ENCODE measurements at regions not wholly inside any gene's neighbourhood (a gene's known extent, or its start where the extent isn't known, plus 50 kb on each side); places are given as distances from the start of the nearest gene placed in this dataset.

GRCh38 chr3:146325170-146325569 is 74.3 kb upstream of the PLSCR4 start:
- no peaks in the 10 kb centered on the region for H3K27me3 ChIP-seq (ENCODE audit: insufficient read depth, low read depth, severe bottlenecking)
- H3K9me3 ChIP-seq (ENCODE audit: severe bottlenecking) = no peaks in the 10 kb centered on the region
- no peak for DNase-seq
- H3K36me3 ChIP-seq = no peaks in the 10 kb centered on the region
- H3K4me3 ChIP-seq (ENCODE audit: low read depth, low read length) = no peak overlapping the region
- no peak overlapping the region for H3K27ac ChIP-seq
- TF ChIP-seq CTCF (IDR thresholded peaks at IDR 0.05; ENCODE audit: low read depth, low read length) = no peak

- H3K9me3 ChIP-seq (ENCODE audit: severe bottlenecking) = no peaks in the 10 kb centered on the region
- TF ChIP-seq CTCF (IDR thresholded peaks at IDR 0.05; ENCODE audit: low read depth, low read length) = no peak
- H3K27ac ChIP-seq = no peak overlapping the region
- DNase-seq = no peak
- no peaks in the 10 kb centered on the region for H3K27me3 ChIP-seq (ENCODE audit: insufficient read depth, low read depth, severe bottlenecking)
- H3K36me3 ChIP-seq = no peaks in the 10 kb centered on the region
- no peak overlapping the region for H3K4me3 ChIP-seq (ENCODE audit: low read depth, low read length)
Measured at GRCh38 chr3:146322216-146322817, 71.4 kb upstream of the PLSCR4 start.

DNA sequence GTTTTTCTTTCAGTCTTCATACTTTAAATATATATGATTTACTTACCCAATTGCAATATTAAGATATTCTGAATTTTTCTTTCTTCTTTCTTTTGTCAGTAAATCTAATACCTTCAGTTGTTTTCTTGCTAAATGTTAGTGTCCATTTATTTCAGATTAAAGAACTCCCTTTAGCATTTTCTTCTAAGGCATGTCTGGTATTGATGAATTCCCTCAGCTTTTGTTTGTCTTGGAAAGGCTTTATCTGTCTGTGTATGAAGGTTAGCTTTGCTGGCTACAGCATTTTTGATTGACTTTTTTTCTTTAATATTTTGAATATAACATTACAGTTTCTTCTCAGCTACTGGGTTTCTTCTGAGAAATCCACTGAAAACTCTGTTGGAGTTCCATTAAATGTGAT is 64.0 kb upstream of the PLSCR4 start:
- Histone ChIP-seq H3K36me3 (no peaks in the 10 kb centered on the region), H3K9me3 (ENCODE audit: severe bottlenecking) (no peaks in the 10 kb centered on the region), H3K27ac (no peak overlapping the region), H3K4me3 (ENCODE audit: low read depth, low read length) (no peak overlapping the region), H3K27me3 (ENCODE audit: insufficient read depth, low read depth, severe bottlenecking) (no peaks in the 10 kb centered on the region)
- no peak for DNase-seq
- TF ChIP-seq CTCF (IDR thresholded peaks at IDR 0.05; ENCODE audit: low read depth, low read length) = no peak

DNA sequence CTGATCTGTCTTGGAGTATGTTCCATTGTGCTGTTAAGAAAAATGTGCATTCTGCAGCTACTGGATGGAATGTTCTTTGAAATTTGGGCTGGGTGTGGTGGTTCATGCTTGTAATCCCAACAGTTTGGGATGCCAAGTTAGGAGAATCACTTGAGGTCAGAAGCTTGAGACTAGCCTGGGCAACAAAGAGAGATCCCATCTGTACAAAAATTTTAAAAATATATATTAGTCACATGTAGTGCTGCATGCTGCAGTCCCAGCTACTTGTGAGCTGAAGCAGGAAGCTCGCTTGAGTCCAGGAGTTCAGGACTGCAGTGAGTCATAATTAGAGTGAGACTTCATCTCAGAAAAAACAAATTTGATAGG is 62.8 kb upstream of the PLSCR4 start:
- TF ChIP-seq CTCF (IDR thresholded peaks at IDR 0.05; ENCODE audit: low read depth, low read length) = no peak
- DNase-seq = no peak
- H3K27ac ChIP-seq = no peak overlapping the region
- no peak overlapping the region for H3K4me3 ChIP-seq (ENCODE audit: low read depth, low read length)
- no peaks in the 10 kb centered on the region for H3K27me3 ChIP-seq (ENCODE audit: insufficient read depth, low read depth, severe bottlenecking)
- H3K36me3 ChIP-seq = no peaks in the 10 kb centered on the region
- no peaks in the 10 kb centered on the region for H3K9me3 ChIP-seq (ENCODE audit: severe bottlenecking)

DNA sequence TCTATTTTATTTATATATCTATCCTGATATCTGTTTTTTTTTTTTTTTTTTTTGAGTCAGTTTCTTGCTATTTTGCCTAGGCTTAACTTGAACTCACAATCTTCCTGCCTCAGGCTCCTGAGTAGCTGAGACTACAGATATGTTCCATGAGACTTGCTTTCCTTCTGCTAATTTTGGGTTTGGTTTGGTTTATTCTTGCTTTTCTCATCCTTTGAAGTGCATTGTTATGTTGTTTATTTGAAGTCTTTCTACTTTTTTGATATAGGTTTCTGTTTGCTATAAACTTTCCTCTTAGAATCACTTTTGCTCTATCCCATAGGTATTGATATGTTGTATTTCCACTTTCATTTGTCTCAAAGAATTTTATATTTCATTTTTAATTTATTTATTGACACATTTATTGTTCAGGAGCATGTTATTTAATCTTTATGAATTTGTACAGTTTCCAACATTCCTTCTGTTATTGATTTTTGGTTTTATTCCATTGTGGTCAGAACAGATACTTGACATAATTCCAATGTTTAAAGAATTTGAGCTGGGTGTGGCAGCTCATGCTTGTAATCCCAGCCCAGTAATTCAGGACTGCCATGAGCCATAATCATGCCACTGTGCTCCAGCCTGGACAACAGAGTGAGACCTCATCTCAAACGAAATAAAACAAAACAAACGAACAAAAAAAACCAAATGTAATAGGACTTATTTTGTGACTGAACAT is 62.3 kb upstream of the PLSCR4 start:
- TF ChIP-seq CTCF (IDR thresholded peaks at IDR 0.05; ENCODE audit: low read depth, low read length) = no peak
- H3K27me3 ChIP-seq (ENCODE audit: insufficient read depth, low read depth, severe bottlenecking) = no peaks in the 10 kb centered on the region
- H3K4me3 ChIP-seq (ENCODE audit: low read depth, low read length) = no peak overlapping the region
- H3K36me3 ChIP-seq = no peaks in the 10 kb centered on the region
- DNase-seq = no peak
- H3K9me3 ChIP-seq (ENCODE audit: severe bottlenecking) = no peaks in the 10 kb centered on the region
- no peak overlapping the region for H3K27ac ChIP-seq

DNA sequence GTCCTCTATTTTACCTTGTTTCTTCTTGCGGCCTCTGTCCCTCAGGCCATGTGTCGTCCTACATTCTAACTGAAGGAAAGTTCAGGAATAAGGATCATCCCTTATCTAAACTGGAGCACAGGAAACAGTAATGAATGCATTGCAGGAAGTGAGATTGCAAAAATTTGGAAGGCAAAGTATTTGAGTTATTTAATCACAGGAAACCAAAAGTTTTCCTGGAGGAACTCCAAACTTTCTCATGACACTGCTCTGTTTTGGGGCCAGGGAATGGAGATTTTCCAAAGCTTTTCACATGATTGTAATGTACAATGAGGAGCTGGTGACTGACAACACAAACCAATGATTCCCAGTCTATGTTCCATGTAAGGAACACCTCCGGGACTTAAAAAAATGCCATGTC is 57.8 kb upstream of the PLSCR4 start:
- Histone ChIP-seq H3K27ac (no peak overlapping the region), H3K4me3 (ENCODE audit: low read depth, low read length) (no peak overlapping the region), H3K9me3 (ENCODE audit: severe bottlenecking) (no peaks in the 10 kb centered on the region), H3K27me3 (ENCODE audit: insufficient read depth, low read depth, severe bottlenecking) (no peaks in the 10 kb centered on the region), H3K36me3 (no peaks in the 10 kb centered on the region)
- DNase-seq = no peak
- no peak for TF ChIP-seq CTCF (IDR thresholded peaks at IDR 0.05; ENCODE audit: low read depth, low read length)

All from WERI-Rb-1 (cell line).